ENCODE measurements at regions not wholly inside any gene's neighbourhood (a gene's known extent, or its start where the extent isn't known, plus 50 kb on each side); places are given as distances from the start of the nearest gene placed in this dataset.
A peak's percentile ranks its signal among the peaks of the same experiment; 100 is the strongest.

DNA sequence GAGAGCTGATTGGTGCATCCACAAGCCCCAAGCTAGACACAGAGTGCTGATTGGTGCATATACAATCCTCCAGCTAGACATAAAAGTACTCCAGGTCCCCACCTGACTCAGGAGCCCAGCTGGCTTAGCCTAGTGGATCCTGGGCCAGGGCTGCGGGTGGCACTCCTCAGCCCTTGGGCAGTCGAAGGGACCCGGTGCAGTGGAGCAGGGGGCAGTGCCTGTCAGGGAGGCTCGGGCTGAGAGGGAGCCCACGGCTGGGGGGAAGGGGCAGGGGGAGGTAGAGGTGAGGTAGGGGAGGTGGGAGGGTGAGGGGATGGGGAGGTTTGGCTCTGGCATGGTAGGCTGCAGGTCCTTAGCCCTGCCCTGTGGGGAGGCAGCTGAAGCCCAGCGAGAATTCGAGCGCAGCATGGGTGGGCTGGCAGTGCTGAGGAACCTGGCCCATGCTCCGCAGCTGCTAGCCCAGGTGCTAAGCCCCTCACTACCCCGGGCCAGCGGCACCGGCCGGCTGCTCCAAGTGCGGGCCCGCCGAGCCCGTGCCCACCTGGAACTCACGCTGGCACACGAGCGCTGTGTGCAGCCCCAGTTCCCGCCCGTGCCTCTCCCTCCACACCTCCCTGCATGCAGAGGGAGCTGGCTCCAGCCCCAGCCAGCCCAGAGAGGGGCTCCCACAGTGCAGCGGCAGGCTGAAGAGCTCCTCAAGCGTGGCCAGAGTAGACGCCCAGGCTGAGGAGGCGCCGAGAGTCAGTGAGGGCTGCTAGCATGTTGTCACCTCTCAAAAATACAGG is 742.8 kb downstream of the FAM181B start:
- TF ChIP-seq, protein P1, sequence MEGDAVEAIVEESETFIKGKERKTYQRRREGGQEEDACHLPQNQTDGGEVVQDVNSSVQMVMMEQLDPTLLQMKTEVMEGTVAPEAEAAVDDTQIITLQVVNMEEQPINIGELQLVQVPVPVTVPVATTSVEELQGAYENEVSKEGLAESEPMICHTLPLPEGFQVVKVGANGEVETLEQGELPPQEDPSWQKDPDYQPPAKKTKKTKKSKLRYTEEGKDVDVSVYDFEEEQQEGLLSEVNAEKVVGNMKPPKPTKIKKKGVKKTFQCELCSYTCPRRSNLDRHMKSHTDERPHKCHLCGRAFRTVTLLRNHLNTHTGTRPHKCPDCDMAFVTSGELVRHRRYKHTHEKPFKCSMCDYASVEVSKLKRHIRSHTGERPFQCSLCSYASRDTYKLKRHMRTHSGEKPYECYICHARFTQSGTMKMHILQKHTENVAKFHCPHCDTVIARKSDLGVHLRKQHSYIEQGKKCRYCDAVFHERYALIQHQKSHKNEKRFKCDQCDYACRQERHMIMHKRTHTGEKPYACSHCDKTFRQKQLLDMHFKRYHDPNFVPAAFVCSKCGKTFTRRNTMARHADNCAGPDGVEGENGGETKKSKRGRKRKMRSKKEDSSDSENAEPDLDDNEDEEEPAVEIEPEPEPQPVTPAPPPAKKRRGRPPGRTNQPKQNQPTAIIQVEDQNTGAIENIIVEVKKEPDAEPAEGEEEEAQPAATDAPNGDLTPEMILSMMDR (IDR thresholded peaks at IDR 0.05): no peak
- ATAC-seq: peak in 1 of 2 donors; percentile 23
- Histone ChIP-seq H3K4me3 (no peak overlapping the region), H3K9me3 (no peaks in the 10 kb centered on the region), H3K4me1 (no peaks in the 10 kb centered on the region), H3K36me3 (no peaks in the 10 kb centered on the region), H3K27ac (no peak overlapping the region), H3K27me3 (ENCODE audit: low read depth) (no peaks in the 10 kb centered on the region)
- intact Hi-C loops (cut with DNase I): no loop called here
- no peak for DNase-seq

DNA sequence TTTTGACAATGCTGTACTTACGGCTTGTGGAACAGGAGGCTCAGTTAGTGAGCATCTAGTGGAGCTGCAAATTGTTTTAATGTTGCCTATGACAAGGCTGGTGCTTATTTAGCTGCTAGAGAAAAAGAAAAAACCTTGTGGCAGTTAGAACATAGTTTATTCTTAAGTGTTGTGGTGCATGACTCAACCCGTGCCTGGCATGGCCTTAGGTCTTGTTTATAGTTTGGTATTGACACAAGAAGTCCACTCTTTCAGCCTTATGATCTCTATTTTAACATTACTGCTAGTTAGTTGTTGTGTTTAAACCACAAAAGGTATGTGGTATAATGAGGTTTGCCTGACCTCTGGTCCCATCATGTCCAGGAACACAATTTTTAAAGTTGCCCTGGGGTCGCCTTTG is 744.6 kb downstream of the FAM181B start:
- intact Hi-C loops (cut with DNase I): no loop called here
- H3K27me3 ChIP-seq (ENCODE audit: low read depth): no peaks in the 10 kb centered on the region
- no peak overlapping the region for H3K27ac ChIP-seq
- no peaks in the 10 kb centered on the region for H3K4me1 ChIP-seq
- TF ChIP-seq, protein P1 (IDR thresholded peaks at IDR 0.05): no peak
- H3K9me3 ChIP-seq: no peaks in the 10 kb centered on the region
- no peak overlapping the region for H3K4me3 ChIP-seq
- H3K36me3 ChIP-seq: no peaks in the 10 kb centered on the region
- DNase-seq (no peak), ATAC-seq (no peak)

DNA sequence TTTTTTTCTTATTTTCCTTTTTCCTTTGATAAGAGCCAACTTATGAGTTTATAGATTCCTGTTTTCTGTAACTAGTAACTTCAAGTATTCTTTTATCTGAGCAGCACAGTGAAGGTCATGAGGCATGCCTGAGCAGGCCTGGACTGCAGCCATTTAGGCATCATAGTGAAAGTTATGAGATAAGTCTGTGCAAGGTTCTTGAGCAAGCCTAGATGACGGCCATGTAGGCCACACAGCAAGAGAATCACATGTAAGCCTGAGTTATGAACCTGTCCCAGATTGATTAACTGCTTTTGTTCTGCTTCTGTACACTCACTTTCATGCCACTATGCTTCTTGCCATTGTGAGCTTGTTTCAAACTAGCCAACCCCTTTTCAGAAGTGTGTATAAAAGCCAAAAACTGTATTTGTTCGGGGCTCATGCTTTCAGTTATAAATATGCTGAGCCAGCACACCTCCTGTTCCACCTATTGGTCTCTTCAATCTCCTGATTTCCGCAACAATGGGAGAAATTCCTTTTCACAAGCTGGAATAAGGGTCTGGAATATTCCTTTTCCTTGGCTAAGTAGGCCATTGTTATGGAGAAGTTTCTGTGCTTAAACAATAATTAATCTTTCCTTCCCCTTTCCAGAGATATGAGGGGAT is 745.7 kb downstream of the FAM181B start:
- DNase-seq: no peak
- Histone ChIP-seq H3K27ac (no peak overlapping the region), H3K4me3 (no peak overlapping the region), H3K36me3 (no peaks in the 10 kb centered on the region), H3K9me3 (no peaks in the 10 kb centered on the region), H3K27me3 (ENCODE audit: low read depth) (no peaks in the 10 kb centered on the region), H3K4me1 (no peaks in the 10 kb centered on the region)
- intact Hi-C loops (cut with DNase I): no loop called here
- TF ChIP-seq, protein P1 (IDR thresholded peaks at IDR 0.05): no peak
- peak; percentile 41 to 65 for ATAC-seq

DNA sequence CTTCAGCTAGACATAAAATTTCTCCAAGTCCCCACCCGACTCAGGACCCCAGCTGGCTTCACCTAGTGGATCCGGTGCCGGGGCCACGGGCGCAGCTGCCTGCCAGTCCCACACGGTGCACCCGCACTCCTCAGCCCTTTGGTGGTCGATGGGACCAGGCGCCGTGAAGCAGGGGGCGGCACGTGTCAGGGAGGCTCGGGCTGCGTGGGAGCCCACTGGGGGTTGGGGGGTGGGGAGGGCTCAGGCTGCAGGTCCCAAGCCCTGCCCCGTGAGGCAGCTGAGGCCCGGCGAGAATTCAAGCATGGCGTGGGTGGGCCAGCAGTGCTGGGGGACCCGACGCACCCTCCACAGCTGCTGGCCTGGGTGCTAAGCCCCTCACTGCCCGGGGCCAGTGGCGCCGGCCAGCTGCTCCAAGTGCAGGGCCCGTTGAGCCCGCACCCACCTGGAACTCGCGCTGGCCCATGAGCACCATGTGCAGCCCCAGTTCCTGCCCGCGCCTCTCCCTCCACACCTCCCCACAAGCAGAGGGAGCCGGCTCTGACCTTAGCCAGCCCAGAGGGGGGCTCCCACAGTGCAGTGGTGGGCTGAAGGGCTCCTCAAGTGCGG is 747.0 kb downstream of the FAM181B start:
- Histone ChIP-seq H3K27me3 (ENCODE audit: low read depth) (no peaks in the 10 kb centered on the region), H3K4me3 (no peak overlapping the region), H3K4me1 (no peaks in the 10 kb centered on the region), H3K36me3 (no peaks in the 10 kb centered on the region), H3K9me3 (no peaks in the 10 kb centered on the region), H3K27ac (no peak overlapping the region)
- intact Hi-C loops (cut with DNase I): no loop called here
- no peak for DNase-seq
- no peak for ATAC-seq
- TF ChIP-seq, protein P1 (IDR thresholded peaks at IDR 0.05): no peak

DNA sequence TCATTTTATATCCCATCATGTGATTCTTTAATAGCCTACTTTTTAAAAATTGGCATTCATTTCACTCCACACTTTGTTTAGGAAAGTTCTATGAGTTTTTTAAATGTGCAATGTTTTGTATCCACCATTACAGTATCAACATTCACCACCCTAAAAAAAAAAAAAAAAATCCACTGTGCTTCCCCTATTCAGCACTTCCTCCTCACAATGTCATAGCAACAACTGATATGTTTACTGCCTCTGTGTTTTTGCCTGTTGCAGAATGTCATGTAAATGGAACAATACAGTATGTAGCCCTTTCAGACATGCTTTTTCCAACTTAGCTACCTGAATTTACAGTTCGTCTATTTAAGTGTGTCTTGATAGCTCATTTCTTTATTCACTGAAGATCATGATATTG is 754.2 kb downstream of the FAM181B start:
- H3K27me3 ChIP-seq (ENCODE audit: low read depth): no peaks in the 10 kb centered on the region
- H3K36me3 ChIP-seq: no peaks in the 10 kb centered on the region
- DNase-seq (no peak), ATAC-seq (no peak)
- intact Hi-C loops (cut with DNase I): no loop called here
- no peaks in the 10 kb centered on the region for H3K4me1 ChIP-seq
- no peak overlapping the region for H3K27ac ChIP-seq
- no peak overlapping the region for H3K4me3 ChIP-seq
- H3K9me3 ChIP-seq: no peaks in the 10 kb centered on the region
- TF ChIP-seq, protein P1 (IDR thresholded peaks at IDR 0.05): no peak

Data from lower lobe of right lung (tissue), 2 donors.